NCI-H1930 (cell line): ENCODE measurements at regions not wholly inside any gene's neighbourhood (a gene's known extent, or its start where the extent isn't known, plus 50 kb on each side); places are given as distances from the start of the nearest gene placed in this dataset.

Source experiments
- DNase-seq, 2 experiments: peaks; one replicate each; lab custom pipeline; 2025; lab: John Stamatoyannopoulos, UW

DNA sequence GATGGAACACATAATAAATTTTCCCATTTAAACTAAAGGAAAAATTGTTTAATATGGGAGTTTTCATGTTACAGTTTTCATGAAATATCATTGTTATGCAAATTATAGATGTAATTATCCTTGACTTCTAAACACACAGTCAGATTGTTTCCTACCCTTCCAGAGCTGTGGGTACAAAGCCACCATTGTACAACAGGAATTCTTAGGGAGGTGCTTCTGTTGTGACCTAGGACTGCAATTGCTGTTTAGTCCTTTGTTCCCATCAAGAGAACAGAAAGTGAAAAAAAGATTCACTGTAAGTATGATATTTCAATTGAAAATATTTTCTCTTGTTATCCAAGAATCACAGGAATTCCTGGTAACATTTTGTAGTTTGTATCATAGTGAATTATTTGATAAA is 455.3 kb upstream of the NAALADL2 start:
- no peak for DNase-seq

GRCh38 chr3:174408310-174408709 is 450.8 kb upstream of the NAALADL2 start:
- DNase-seq: no peak

GRCh38 chr3:174409086-174409743 is 449.9 kb upstream of the NAALADL2 start:
- DNase-seq: no peak

- no peak for DNase-seq
Measured at GRCh38 chr3:174413062-174413912, 445.8 kb upstream of the NAALADL2 start.

- DNase-seq: no peak
Measured at GRCh38 chr3:174414902-174415301, 444.2 kb upstream of the NAALADL2 start.

GRCh38 chr3:174417573-174417972 is 441.6 kb upstream of the NAALADL2 start:
- DNase-seq: no peak

DNA sequence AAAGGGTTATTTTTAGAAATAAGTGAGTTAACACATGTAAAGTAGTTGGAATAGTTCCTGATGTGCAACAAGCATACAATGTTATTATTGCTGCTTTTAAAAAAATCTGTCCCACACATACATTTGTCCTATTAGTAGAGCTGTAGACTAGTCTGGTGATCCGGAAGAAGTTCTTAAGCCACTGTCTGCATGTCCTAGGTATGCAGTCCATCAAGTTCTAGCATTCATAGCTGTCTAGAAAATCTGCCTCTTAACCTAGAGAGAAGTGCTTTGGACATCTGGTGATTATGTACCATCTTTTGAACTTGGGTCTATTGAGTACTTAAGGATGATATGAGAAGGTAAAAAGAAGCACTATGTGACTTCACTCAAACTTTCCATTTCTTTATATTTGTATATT is 439.9 kb upstream of the NAALADL2 start:
- no peak for DNase-seq

- DNase-seq: no peak
Measured at GRCh38 chr3:174423936-174424335, 435.2 kb upstream of the NAALADL2 start.

DNA sequence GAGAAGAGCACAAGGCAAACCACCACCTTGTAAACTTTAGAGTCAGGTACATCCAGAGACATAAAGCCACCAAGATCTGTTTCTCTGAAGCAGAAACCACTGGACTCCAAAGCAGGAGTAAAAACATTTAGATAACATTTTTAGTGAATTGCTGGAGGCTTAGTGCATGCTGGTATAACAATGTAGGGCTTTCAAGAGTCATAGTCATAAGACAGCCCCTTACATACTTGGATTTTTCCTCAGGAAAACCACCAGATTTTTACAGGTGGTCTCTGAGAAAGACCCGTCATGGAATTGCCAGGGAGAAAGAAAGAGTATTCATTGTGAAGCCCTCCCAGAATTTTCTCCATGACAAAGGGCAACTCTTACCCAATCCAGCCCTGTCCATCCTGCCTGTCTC is 434.5 kb upstream of the NAALADL2 start:
- DNase-seq: no peak

- no peak for DNase-seq
Measured at GRCh38 chr3:174425422-174425821, 433.7 kb upstream of the NAALADL2 start.

DNA sequence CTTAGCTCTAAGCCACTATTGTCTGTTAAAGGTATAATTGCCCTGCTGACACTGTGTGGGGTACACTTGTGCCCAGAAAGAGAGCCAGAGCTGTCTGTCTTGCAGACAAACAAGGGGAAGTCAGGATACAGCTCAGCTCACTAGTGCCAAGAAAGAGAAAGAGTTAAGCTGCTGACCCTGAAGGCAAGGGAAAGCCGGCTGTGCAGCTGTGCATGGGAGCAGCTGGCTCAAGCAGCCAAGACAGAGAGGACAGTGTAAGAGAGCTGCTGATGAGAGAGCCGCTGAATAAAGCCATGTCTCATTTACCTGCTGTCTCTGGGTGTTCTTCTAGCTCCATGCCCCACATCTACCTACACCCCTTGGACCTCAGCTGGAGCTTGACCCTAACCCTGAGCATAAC is 428.1 kb upstream of the NAALADL2 start:
- no peak for DNase-seq

DNA sequence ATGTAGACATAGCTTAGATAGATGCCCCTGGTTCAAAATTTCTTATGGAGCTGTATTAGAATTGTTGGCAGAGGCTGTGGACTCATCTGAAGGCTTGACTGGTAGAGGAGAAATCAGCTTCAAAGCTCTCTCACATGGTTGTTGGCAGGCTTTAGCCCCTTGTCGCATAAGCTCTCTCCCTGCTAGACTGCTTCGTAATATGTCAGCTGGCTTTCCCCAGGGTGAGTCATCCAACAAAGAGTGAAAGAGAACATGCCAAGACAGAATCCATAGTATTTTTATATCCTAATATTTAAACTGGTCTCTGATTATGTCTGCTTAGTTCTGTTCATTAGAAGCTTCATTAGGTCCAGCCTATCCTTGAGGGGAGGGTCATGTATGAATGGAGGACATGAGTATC is 427.4 kb upstream of the NAALADL2 start:
- DNase-seq: no peak

GRCh38 chr3:174436367-174436766 is 422.8 kb upstream of the NAALADL2 start:
- DNase-seq: no peak

DNA sequence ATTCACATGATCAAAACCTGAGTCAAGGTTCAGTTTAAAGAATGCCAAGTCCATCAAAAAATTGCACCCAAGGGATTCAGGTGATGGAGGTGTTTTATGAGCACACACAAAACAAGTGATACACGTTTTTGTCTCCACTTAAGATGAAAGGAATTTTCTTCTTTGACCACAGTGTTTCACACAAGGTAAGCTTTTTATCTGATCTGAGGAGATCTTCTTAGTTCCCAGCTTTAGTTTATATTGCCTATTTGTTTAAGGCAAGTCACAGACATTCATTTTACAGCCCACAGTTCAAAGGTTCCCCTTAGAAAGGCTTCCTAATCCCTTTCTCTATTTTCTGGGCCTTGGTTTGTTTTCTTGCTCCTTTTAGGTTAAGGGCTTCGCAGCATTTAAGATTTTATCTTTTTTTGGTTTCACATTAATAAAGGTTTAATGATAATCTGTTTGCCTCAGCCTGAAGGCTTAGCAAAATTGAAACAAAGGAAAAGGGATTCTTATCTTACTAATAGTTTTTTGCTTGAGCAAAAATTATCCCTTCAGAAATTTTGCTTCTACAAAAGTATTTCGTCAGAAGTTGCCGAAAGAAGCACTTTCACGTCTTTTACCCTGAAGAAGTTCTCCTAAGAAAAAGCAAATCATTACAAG is 420.5 kb upstream of the NAALADL2 start:
- no peak for DNase-seq

DNA sequence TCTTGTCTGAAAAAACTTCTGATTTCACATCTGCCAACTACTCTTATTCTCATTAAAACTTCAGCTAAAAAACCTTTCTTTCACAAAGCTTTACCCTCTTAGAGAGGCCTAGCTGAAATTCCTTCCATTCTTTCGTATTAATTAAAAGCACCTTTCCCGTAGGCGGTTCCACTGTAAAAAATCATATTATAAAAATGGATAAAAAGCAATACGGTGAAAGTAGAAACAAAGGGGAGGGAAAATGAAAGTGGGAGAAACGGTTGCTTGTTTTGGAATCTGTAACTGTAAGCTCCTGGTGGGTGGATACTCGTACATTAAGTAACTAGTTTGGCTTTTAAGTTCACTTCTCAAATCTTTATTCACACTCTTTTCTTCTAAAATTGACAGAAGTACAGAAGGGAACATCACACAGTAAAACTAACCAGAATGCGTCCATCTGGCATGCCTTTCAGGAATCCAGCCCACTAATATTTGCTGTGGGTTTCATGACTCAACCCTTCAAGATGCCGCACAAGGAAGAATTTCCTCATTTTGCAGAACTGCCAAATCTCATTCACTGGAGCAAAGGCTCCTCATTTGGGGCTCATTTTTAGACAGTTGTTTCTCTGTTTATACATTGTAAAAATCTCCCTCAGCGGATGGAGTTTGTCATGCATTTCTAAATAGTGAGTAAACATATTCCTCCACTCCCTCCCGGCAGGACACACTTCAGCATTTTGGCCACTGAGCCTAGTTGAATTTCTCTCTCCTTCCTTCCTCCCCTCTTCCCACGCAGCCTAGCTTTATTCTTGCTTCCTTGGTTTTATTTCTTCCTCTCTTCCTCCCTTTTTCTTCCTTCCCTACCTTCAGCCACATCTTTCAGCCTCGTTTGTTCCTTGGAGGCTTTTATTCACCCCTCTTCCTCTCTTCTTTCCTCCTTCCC is 419.5 kb upstream of the NAALADL2 start:
- DNase-seq: no peak

GRCh38 chr3:174440253-174440701 is 418.9 kb upstream of the NAALADL2 start:
- no peak for DNase-seq

DNA sequence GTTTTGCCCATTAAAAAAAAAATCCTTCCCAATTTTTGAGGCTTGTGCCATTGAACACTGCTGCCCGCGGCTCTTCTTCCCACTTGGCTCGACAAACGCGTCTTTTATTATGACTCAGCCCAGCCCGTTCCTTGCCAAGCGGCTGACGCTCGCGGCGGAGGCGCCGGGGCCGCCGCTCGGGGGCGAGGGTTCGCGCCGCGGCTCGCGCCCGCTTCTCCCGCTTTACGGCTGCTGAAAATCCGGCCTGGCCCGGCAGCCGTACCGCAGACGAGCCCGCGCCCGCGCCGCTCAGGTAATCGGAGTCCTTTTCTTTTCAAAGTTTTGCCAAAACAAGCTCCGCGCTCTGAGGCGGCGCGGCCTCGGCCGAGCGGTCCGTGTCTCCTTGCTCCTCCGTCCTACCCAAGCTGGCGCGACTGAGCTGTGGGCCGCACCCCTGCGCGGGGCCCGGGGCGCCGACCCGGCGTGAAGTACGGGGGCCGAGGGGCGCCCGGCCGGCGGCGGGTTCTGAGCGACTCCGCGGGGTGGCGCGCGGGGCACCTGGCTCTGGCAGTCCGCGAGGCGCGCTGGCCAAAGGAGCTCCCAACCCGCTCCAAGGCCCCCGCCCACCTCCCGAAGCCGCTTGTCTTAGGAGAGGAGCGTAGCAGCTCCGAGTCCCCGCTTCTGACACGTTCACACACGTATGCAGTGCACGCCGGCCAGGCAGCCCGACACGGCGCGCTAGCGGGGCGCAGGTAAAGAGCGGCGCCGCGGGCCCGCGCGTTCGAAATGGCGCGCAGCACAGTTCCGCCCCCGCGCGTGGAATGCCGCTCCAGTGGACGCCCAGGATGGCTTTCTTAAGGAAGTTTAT is 418.2 kb upstream of the NAALADL2 start:
- DNase-seq: peak; percentile 73 to 79

DNA sequence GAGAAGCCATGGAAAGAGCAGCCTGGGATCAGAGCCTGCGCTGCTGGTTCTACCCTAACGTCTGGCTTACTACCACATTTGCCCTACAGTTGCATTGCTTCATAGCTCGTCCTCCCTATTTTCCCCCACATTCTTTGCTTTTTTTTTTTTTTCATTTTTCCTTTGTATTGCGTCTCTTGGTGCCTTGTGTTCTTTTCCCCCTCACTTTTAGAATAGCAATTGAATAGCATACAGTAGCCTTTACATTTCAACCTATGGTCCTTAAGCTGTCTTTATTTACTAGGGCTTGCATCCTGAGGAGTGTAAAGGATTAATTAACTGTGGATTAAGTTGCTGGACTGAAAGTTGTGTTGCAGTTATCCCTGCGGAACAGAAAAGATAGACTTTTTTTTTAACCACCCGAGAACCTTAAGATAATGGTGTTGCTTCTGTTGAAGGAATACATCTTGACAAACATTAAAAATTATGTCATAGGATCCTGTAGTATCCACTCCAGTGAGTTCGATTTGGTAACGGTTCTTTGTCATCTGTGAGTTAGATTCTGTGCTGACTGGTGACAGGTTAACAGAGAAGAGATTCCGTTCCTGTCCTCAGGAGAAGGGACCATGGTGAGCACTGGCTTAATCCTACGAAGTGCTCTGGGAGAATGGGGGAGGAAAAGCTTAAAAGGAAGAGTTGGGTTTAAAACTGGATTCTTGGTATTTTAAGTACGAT is 417.4 kb upstream of the NAALADL2 start:
- DNase-seq: no peak

GRCh38 chr3:174442302-174442682 is 416.8 kb upstream of the NAALADL2 start:
- DNase-seq: no peak

DNA sequence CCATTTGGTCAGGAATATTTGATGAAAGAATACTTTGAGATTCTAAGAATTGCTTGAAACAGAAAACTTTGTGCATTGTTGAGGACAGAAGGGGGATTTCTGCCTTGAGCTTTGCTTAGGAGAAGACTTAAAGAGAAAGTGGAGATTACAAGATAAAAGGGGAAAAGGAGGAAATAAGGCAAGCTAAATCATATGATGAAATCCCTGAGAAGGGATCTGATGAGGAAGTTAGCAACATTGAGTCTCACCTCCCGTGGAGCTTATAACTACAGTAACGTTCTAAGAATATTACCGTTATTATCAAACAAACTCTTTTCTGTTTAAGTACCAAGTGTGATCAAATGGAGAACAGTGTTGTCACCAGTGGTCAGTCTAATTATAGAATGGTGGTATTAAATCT is 414.7 kb upstream of the NAALADL2 start:
- no peak for DNase-seq
